HG03103 (cell line): ENCODE measurements at regions not wholly inside any gene's neighbourhood (a gene's known extent, or its start where the extent isn't known, plus 50 kb on each side); places are given as distances from the start of the nearest gene placed in this dataset.

Source experiments
- ATAC-seq: cut with Tn5 transposase; IDR thresholded peaks from one replicate; pipeline ENCODE4 v1.9.1; 2021; ENCODE audit warnings: low read depth; ENCODE audit not compliant: unreplicated experiment

DNA sequence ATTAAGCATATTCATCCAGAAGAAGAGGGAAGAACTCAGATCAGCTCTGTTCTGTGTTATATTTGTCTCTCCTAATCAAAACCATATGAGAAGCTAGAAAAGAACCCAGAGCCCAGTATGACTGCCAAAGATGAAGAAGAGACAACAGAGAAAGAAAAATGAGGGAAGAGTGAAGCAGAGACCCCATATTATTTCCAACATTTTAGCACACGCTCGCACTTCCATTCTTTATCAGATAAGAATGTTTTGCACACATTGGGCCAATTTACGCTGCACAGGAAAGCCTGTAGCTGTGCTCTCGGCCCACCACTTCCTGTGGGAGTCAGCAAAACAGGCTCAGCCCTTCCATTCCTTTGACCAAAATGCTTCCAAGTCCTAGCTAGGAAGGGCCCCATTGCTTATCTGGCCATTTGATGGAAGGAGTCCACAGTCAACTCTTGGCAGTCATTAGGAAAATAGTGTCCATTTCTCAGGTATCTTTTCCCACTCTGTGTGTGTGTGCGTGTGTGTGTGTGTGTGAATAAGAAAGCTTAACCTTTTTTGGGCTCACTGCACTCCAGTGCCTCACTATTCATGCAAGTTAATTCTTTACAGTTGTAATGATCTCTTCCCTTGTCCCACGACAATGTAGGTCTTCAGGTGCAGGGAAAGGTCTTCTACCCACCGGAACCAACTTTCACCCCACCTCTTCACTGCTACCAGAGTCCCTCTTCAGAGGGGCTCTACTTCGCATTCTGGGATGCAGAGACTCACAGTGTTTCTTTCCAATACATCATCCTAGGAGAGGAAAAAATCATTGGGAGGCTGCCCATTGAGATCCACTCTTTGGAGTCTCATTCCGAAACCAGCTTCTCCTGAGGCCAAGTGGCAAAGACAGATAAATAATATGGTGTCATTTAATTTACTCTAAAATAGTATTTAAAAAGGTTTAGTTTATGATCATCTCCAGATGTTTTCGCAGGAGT, 237.5 kb downstream of the COG6 start:
- no peak for ATAC-seq

DNA sequence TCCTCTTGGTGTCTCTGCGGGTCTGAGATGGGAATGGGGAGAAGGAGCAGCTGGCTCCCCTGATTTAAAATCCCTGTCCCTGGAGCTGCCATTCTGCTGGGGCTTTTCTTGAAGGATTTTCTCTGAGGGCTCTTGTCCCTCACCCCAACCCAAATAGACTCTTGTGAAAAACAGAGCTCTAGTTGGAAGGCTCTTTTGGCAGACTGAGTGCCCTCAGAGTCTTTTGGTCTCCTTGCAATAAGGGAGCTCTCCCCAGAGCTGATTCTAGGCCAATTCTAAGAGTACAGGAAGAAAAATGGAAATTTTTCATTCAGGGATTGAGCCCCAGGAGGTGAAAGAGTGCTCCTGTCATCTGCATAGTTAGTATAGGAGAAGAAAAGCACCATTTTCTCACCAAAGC, 238.3 kb downstream of the COG6 start:
- no peak for ATAC-seq

GRCh38 chr13:39894586-39894985, 239.1 kb downstream of the COG6 start:
- ATAC-seq = no peak

DNA sequence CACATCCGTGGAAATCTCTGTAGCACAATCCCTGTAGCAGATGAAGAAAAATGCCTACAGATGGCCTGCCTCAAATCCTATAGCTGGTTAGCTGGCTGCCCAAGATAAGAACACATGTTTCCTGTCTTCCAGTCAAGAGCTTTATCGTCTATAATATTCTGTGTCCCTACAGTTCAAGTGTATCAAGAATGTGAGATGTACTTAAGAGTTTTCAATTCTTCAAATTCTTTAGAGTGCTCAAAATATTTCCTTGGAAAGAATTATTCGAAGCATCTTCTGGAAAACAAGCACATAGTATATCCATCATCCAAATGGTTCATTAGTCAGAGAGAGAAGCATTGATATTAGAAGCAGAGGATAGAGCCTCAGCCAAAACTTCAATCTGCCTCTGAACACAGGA, 239.8 kb downstream of the COG6 start:
- no peak for ATAC-seq

- ATAC-seq = no peak
Observed at GRCh38 chr13:39897636-39898035, 242.2 kb downstream of the COG6 start.

GRCh38 chr13:39900106-39900750, 244.8 kb downstream of the COG6 start:
- ATAC-seq = no peak

DNA sequence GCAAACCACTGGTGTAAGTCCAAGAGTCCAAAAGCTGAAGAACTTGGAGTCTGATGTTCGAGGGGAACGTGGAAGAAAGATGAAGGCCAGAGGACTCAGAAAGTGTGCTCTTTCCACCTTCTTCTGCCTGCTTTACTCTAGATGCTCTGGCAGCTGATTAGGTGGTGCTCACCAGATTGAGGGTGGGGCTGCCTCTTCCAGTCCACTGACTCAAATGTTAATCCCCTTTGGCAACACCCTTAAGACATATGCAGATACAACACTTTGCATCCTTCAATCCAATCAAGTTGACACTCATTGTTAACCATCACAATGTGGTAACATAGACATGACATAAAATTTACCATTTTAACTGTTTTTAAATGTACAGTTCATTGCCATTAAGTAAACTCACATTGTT, 249.5 kb downstream of the COG6 start:
- no peak for ATAC-seq

- ATAC-seq = no peak
Observed at GRCh38 chr13:39909634-39910033, 254.2 kb downstream of the COG6 start.

- ATAC-seq = no peak
Observed at GRCh38 chr13:39910041-39910440, 254.6 kb downstream of the COG6 start.

GRCh38 chr13:39910833-39911232, 255.4 kb downstream of the COG6 start:
- no peak for ATAC-seq

- no peak for ATAC-seq
Observed at GRCh38 chr13:39913339-39913738, 257.9 kb downstream of the COG6 start.

DNA sequence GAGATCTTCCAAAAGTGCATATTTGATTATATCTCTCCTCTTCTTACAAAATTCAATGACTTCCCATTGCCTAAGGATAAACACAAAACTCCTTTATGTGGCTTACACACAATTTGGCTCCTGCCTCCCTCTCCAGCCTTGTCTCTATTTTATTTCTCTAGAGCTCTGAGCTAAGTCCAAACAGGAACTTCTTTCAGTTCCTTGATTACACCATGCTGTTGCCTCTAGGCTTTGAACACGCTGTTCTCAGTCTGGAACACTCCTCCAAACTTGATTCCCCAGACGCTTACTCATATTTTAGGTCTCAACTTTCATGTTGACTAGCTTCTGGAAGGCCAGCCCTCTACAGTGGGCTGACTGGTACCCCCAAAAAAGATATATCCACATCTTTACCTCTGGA, 258.5 kb downstream of the COG6 start:
- no peak for ATAC-seq

- ATAC-seq = no peak
Observed at GRCh38 chr13:39915418-39915817, 260.0 kb downstream of the COG6 start.

DNA sequence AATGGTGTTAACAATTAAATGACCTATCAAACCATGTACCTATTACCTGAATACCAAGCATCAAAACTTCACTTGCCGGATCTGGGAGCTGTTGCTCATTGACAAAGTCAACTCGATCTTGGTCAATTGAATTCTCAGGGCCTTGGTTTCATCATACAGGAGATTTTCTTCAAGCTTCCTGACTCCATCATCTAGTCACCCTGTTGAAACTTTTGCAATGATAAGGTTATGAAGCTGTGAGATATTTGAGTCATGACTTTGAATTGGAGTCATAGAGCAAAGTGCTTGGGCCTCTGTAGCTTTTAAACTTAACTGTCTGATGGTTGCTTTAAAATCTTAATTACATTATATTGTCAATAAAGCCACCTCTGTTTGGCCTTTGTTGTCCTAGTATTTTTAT, 260.9 kb downstream of the COG6 start:
- ATAC-seq = no peak

DNA sequence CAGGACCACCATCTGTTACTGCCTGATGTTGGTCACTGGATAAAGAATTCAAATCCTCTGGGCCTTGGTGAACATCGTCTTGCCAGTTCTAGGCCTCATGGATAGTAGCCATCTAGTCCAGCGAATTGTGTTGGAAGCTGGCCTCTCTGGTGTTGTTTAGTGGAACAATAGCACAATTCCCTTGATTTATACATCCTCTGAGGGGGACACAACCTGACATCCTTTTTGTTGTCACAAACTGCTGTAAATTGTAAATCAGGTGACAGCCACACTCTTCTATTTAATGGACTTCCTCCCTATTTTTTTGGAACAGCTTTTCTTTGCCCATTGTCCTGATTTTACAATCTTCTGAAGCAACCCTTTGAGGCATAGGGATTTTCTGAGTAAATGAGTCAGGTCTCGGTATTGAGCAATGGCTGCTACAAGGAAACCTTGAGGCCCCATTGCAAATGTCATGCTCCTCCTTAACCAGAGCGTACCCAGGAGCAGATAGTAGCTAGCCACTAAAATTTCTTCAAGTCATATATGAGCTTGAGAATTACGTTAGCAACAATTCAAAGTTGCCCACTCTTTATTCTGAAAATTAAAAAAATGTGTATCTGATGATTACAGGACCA, 263.3 kb downstream of the COG6 start:
- ATAC-seq = no peak

DNA sequence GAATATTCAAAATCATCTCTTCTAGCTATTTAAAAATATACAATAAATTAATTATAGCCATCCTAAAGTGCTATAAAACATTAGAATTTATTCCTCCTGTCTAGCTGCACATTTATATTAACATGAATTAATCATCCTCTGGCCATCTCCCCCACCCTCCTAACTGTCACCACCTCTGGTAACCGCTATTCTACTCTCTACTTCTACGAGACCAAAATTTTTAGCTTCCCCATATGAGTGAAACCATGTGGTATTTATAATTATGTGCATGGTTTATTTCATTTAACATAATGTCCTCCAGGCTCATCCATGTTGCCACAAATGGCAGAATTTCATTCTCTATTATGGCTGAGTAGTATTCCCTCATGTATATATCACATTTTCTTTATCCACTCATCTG, 265.2 kb downstream of the COG6 start:
- ATAC-seq = no peak

DNA sequence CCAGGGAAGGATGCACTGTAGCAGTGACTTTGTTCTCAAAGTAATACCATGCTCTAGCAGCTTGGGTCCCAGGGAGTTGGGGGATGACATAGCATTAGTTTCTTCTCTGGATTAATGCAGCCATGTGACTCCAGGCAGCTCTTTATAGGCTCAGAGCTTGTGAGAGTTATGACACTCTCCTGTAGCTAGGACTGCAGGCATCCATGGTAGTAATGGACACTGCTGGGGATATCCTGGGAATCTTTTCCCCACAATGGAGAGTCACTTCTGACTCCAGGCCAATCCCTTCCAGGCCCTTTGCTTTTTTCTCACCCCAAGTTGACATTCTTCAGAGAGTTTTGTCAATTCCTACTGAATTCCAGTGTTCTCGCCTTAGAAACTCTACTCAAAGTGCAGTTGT, 270.9 kb downstream of the COG6 start:
- no peak for ATAC-seq

DNA sequence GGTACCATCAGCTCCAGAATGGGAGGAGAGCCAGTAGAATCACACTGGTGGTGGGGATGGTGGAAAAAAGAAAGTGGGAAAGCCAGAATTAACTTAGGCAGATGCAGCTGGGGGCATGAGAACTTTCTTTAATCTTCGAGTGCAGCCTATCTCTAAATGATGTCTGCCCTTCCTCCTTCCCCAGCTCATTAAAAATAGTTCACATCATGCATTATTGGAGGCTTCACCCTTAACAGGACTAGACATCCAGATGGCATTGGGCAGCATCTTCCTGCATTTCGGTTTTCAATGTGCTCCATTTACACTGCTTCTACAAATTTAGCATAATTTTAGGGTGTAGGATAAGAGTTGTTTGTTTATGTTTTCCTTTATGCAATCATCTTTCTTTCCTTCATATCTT, 272.8 kb downstream of the COG6 start:
- ATAC-seq = no peak

GRCh38 chr13:39929583-39929982, 274.1 kb downstream of the COG6 start:
- ATAC-seq = no peak

DNA sequence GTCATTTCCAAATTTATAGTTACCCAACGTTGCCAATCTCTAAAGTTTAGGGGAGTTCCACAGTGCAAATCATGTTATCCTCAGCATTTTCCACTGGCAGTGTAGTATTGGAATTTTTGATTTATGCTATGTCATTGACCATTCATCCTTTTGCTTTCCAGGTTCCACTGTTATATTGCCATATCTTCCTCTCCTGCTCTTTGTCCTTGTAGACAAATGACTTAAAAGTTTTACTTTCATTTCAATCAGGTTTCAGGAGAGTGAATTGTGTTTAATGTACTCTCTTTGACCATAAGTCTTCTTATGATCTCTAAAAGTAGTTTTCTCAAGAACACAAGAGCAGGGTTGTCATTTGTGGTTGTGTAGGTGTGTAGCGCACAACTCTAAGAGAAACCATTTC, 274.6 kb downstream of the COG6 start:
- ATAC-seq = no peak

DNA sequence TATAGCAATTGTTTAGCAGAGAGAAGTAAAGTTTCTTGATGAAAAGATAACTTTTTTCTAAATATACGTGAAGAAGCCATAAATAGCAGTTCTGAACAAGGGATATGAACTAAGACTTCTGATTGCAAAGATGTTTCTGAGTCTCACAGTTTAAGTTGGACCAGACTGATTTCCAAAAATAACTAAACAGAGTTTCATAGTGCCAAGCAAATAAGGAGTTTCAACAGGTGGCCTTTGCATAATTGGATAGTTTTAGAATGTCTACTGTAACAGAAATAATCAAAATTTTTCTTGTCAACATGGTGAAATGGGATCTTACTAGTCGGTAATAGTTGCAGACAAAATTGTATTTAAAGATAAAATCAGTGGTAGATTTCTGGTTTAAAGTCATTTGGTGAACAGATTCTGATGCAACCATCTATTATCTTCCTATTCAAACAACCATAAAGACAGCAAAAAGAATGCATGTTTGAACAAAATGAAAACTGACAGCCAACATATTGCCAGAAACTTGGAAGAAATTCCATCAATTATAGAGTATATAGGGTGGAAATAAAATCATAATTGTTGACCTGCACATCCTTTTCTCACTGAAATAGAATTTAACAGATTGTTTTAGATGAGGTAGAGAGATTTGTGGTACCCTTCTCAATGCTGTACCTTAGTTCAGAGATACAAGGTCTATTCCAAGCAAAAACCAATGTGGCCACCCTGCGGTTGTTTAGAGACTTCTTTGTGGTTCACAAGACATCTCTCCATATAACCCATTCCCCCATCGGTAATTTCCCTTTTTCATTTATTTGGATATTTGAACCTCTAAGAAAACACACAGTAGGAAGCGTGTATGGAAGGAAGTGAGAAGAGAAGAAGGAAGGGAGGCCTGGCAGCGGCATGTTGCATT, 275.3 kb downstream of the COG6 start:
- ATAC-seq = no peak
